ENCODE measurements at regions not wholly inside any gene's neighbourhood (a gene's known extent, or its start where the extent isn't known, plus 50 kb on each side); places are given as distances from the start of the nearest gene placed in this dataset.
"Not testable (repeated sequence)": the region's sequence is repeated elsewhere in the genome, so short reads cannot be mapped to it uniquely, and the experiment has no call there.

DNA sequence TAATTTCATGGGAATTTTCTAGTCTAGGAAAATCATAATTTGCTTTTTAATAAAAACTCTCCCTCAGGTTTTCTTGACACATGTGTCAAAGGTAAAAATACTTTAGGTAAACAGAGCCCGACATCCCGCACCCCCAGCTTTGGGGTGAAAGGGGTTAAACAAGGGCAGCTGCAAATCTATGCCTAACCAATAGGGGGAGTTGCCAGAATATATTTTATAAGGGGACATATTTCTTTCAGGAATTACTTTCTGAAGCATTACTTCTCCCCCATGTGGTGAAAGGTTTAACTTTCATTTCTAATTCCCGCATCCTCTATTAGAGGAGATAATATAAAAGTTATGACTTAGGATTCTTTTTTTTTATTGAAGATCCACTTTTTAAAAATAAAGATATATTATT is 53.9 kb upstream of the HEPH start:
- 49 to 63% (median 60%) methylated on average over 3 of the region's 3 CpGs for WGBS, 3 donors
- intact Hi-C loops (cut with DNase I) = no loop called here
- no peak overlapping the region for H3K27ac ChIP-seq

DNA sequence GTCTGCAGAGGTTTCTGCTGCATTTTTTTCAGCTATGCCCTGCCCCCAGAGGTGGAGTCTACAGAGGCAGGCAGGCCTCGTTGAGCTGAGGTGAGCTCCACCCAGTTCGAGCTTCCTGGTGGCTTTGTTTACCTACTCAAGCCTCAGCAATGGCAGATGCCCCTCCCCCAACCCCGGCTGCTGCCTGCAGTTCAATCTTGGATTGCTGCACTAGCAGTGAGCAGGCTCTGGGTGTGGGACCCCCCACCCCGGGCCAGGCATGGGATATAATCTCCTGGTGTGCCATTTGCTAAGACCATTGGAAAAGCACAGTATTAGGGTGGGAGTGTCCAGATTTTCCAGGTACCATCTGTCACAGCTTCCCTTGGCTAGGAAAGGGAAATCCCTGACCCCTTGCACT is 56.2 kb upstream of the HEPH start:
- H3K36me3 ChIP-seq (ENCODE audit: insufficient read depth in 1 of 2, low read depth in 1 of 2); H3K4me3 ChIP-seq; H3K27ac ChIP-seq; H3K9me3 ChIP-seq; H3K4me1 ChIP-seq; ATAC-seq; intact Hi-C loops (cut with DNase I): not testable (repeated sequence)
- 59 to 69% (median 66%) methylated on average over 4 of the region's 4 CpGs for WGBS, 3 donors
- H3K27me3 ChIP-seq (ENCODE audit: insufficient read depth in 3 of 3, low read length in 2 of 3) = peaks cover 0 to 14% (median 0%) of the 10 kb centered on the region in 3 donors
- peak in 1 of 2 donors; percentile 36 for DNase-seq

More for the DNA sequence above, 53.9 kb upstream of the HEPH start:
- Histone ChIP-seq H3K4me3 (no peak overlapping the region), H3K4me1 (no peaks in the 10 kb centered on the region), H3K36me3 (ENCODE audit: insufficient read depth in 1 of 2, low read depth in 1 of 2) (no peaks in the 10 kb centered on the region), H3K27me3 (ENCODE audit: insufficient read depth in 3 of 3, low read length in 2 of 3) (peaks cover 0 to 14% (median 0%) of the 10 kb centered on the region in 3 donors), H3K9me3 (no peaks in the 10 kb centered on the region)
- ATAC-seq (no peak), DNase-seq (no peak)
- peak; percentile 31 for TF ChIP-seq CTCF (IDR thresholded peaks at IDR 0.05)

DNA sequence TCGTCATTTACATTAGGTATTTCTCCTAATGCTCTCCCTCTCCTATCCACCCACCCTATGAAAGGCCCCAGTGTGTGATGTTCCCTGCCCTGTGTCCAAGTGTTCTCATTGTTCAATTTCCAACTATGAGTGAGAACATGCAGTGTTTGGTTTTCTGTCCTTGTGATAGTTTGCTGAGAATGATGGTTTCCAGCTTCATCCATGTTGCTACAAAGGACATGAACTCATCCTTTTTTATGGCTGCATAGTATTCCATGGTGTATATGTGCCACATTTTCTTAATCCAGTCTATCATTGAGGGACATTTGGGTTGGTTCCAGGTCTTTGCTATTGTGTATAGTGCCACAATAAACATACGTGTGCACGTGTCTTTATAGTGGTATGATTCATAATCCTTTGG is 61.6 kb upstream of the HEPH start:
- H3K9me3 ChIP-seq; H3K36me3 ChIP-seq (ENCODE audit: insufficient read depth in 1 of 2, low read depth in 1 of 2); H3K4me1 ChIP-seq; H3K4me3 ChIP-seq; DNase-seq; H3K27ac ChIP-seq; ATAC-seq; intact Hi-C loops (cut with DNase I); H3K27me3 ChIP-seq (ENCODE audit: insufficient read depth in 3 of 3, low read length in 2 of 3): not testable (repeated sequence)
- WGBS, 3 donors = 66 to 80% (median 80%) methylated on average over 3 of the region's 3 CpGs

- ATAC-seq (no peak), DNase-seq (no peak)
- Histone ChIP-seq H3K27me3 (ENCODE audit: insufficient read depth in 3 of 3, low read length in 2 of 3) (no peaks in the 10 kb centered on the region), H3K9me3 (peaks cover 16% of the 10 kb centered on the region), H3K36me3 (ENCODE audit: insufficient read depth in 1 of 2, low read depth in 1 of 2) (no peaks in the 10 kb centered on the region), H3K4me3 (no peak overlapping the region), H3K4me1 (no peaks in the 10 kb centered on the region), H3K27ac (no peak overlapping the region)
- intact Hi-C loops (cut with DNase I) = no loop called here
- 71 to 91% (median 80%) methylated on average over 2 of the region's 2 CpGs for WGBS, 3 donors
- TF ChIP-seq CTCF (IDR thresholded peaks at IDR 0.05) = no peak
Measured at GRCh38 chrX:66098162-66098561, 58.3 kb upstream of the VSIG4 start.

DNA sequence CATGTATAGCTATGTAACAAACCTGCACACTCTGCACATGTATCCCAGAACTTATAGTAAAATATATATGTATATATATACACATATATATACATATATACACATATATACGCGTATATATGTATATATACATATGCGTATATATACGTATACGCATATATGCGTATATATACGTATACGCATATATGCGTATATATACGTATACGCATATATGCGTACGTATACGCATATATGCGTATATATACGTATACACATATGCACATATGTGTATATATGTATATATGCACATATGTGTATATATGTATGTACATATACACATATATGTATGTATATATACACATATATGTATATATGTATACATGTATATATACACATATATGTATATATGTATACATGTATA is 57.1 kb upstream of the VSIG4 start:
- 92 to 96% (median 95%) methylated on average over 16 of the region's 16 CpGs for WGBS, 3 donors
- intact Hi-C loops (cut with DNase I) = not testable (repeated sequence)

GRCh38 chrX:66090004-66090403 is 50.1 kb upstream of the VSIG4 start:
- H3K27ac ChIP-seq; DNase-seq; H3K36me3 ChIP-seq (ENCODE audit: insufficient read depth in 1 of 2, low read depth in 1 of 2); H3K27me3 ChIP-seq (ENCODE audit: insufficient read depth in 3 of 3, low read length in 2 of 3); ATAC-seq; H3K4me3 ChIP-seq; intact Hi-C loops (cut with DNase I); H3K4me1 ChIP-seq: not testable (repeated sequence)
- peaks cover 11% of the 10 kb centered on the region for H3K9me3 ChIP-seq

More for the DNA sequence above, 57.1 kb upstream of the VSIG4 start:
- ATAC-seq; H3K9me3 ChIP-seq; H3K27ac ChIP-seq; H3K36me3 ChIP-seq (ENCODE audit: insufficient read depth in 1 of 2, low read depth in 1 of 2); DNase-seq; H3K4me1 ChIP-seq; H3K27me3 ChIP-seq (ENCODE audit: insufficient read depth in 3 of 3, low read length in 2 of 3); H3K4me3 ChIP-seq: not testable (repeated sequence)
